SK-N-SH treated with all-trans-retinoic acid at 6 μM for 48 hours (cell line): ENCODE measurements at regions not wholly inside any gene's neighbourhood (a gene's known extent, or its start where the extent isn't known, plus 50 kb on each side); places are given as distances from the start of the nearest gene placed in this dataset.
"Not testable (repeated sequence)": the region's sequence is repeated elsewhere in the genome, so short reads cannot be mapped to it uniquely, and the experiment has no call there.

ENCODE experiments used
- ATAC-seq: fragments of 200-7000 bp; cut with Tn5 transposase; 3 replicates; pipeline ENCODE4 v1.9.1; 2020; ENCODE audit warnings: mild to moderate bottlenecking, moderate library complexity
- ARNTL ChIP-seq: fragments of 450-650 bp; formaldehyde crosslinking; IDR thresholded peaks from 2 replicates; pipeline ENCODE4 v1.5.0; 2020; ENCODE audit warnings: low read depth, mild to moderate bottlenecking, moderate library complexity, borderline replicate concordance
- BACH2 ChIP-seq: fragments of 250-450 bp; sonication (Bioruptor Pico); IDR thresholded peaks from 2 replicates; pipeline ENCODE4 v1.9.0; 2021; ENCODE audit warnings: mild to moderate bottlenecking, borderline replicate concordance
- CREB5 ChIP-seq: fragments of 250-450 bp; sonication (Bioruptor Pico); IDR thresholded peaks from 2 replicates; pipeline ENCODE4 v1.5.1; 2020; ENCODE audit warnings: low read depth, mild to moderate bottlenecking, moderate library complexity
- CSDC2 ChIP-seq: fragments of 250-450 bp; sonication (Bioruptor Pico); IDR thresholded peaks from 2 replicates; pipeline ENCODE4 v1.5.0; 2020; ENCODE audit warnings: mild to moderate bottlenecking, moderate library complexity
- ESRRG ChIP-seq: fragments of 250-450 bp; sonication (Bioruptor Pico); IDR thresholded peaks from 2 replicates; pipeline ENCODE4 v1.6.1; 2021; ENCODE audit warnings: mild to moderate bottlenecking
- GLIS3 ChIP-seq: fragments of 250-450 bp; sonication (Bioruptor Pico); IDR thresholded peaks from 2 replicates; pipeline ENCODE4 v1.5.0; 2020; ENCODE audit warnings: mild to moderate bottlenecking, moderate library complexity
- ISL1 ChIP-seq: fragments of 250-450 bp; sonication (Bioruptor Pico); IDR thresholded peaks from 2 replicates; pipeline ENCODE4 v2.1.2; 2022; ENCODE audit warnings: mild to moderate bottlenecking, moderate library complexity
- PATZ1 ChIP-seq: fragments of 250-450 bp; sonication (Bioruptor Pico); IDR thresholded peaks from 2 replicates; pipeline ENCODE4 v1.8.0; 2020; ENCODE audit warnings: mild to moderate bottlenecking, moderate library complexity, borderline replicate concordance
- PPARA ChIP-seq: fragments of 250-450 bp; sonication (Bioruptor Pico); IDR thresholded peaks from 2 replicates; pipeline ENCODE4 v1.5.0; 2020; ENCODE audit warnings: mild to moderate bottlenecking, borderline replicate concordance
- RARB ChIP-seq: fragments of 250-450 bp; sonication (Bioruptor Pico); IDR thresholded peaks from 2 replicates; pipeline ENCODE4 v1.8.0; 2021; ENCODE audit warnings: mild to moderate bottlenecking, moderate library complexity
- SNAI2 ChIP-seq: fragments of 250-450 bp; sonication (Bioruptor Pico); IDR thresholded peaks from 2 replicates; pipeline ENCODE4 v1.5.0; 2020; ENCODE audit warnings: mild to moderate bottlenecking, moderate library complexity
- TCF4 ChIP-seq: fragments of 250-450 bp; sonication (Bioruptor Pico); IDR thresholded peaks from 2 replicates; pipeline ENCODE4 v1.8.0; 2021; ENCODE audit warnings: mild to moderate bottlenecking, moderate library complexity, borderline replicate concordance
- TOX ChIP-seq: fragments of 250-450 bp; sonication (Bioruptor Pico); IDR thresholded peaks from 2 replicates; pipeline ENCODE4 v1.8.0; 2021; ENCODE audit warnings: mild to moderate bottlenecking, moderate library complexity, borderline replicate concordance
- TSHZ2 ChIP-seq: fragments of 250-450 bp; sonication (Bioruptor Pico); IDR thresholded peaks from 2 replicates; pipeline ENCODE4 v1.5.0; 2020; ENCODE audit warnings: mild to moderate bottlenecking, moderate library complexity
- ZC3H10 ChIP-seq: fragments of 250-450 bp; sonication (Bioruptor Pico); IDR thresholded peaks from 2 replicates; pipeline ENCODE4 v1.5.1; 2021; ENCODE audit warnings: mild to moderate bottlenecking, moderate library complexity
- ZFP3 ChIP-seq: fragments of 250-450 bp; sonication (Bioruptor Pico); IDR thresholded peaks from 2 replicates; pipeline ENCODE4 v1.5.0; 2020; ENCODE audit warnings: mild to moderate bottlenecking, moderate library complexity
- ZFP30 ChIP-seq: fragments of 450-650 bp; formaldehyde crosslinking; IDR thresholded peaks from 2 replicates; pipeline ENCODE4 v1.5.0; 2022; ENCODE audit warnings: mild to moderate bottlenecking, moderate library complexity
- ZNF565 ChIP-seq: fragments of 450-650 bp; formaldehyde crosslinking; conservative IDR thresholded peaks from 2 replicates; pipeline ENCODE4 v1.5.0; 2020; ENCODE audit warnings: low read depth, mild to moderate bottlenecking, moderate library complexity
- ZNF70 ChIP-seq: fragments of 450-650 bp; formaldehyde crosslinking; IDR thresholded peaks from 2 replicates; pipeline ENCODE4 v1.5.0; 2020; ENCODE audit warnings: mild to moderate bottlenecking, moderate library complexity
- ZNF8 ChIP-seq: fragments of 450-650 bp; formaldehyde crosslinking; IDR thresholded peaks from 2 replicates; pipeline ENCODE4 v1.5.0; 2020; ENCODE audit warnings: mild to moderate bottlenecking, moderate library complexity

- TF ChIP-seq SNAI2 (no peak), ZFP3 (CRISPR knock-in tag) (no peak)
- ATAC-seq: no peak
Measured at GRCh38 chr16:60989592-60989991, 1046.6 kb downstream of the CDH8 start.

- ATAC-seq: no peak
- TF ChIP-seq ARNTL (CRISPR knock-in tag): no peak
- TF ChIP-seq RARB (CRISPR knock-in tag): no peak
- no peak for TF ChIP-seq BACH2 (CRISPR knock-in tag)
- TF ChIP-seq ZNF565 (CRISPR knock-in tag): no peak
- no peak for TF ChIP-seq CSDC2 (CRISPR knock-in tag)
- no peak for TF ChIP-seq GLIS3 (CRISPR knock-in tag)
Measured at GRCh38 chr16:60979119-60979518, 1057.1 kb downstream of the CDH8 start.

GRCh38 chr16:60949800-60950199 lies 1086.4 kb downstream of the CDH8 start:
- TF ChIP-seq PPARA (no peak), ZFP3 (CRISPR knock-in tag) (no peak), CREB5 (no peak), TCF4 (CRISPR knock-in tag) (no peak), ISL1 (CRISPR knock-in tag) (no peak)
- no peak for ATAC-seq

- no peak for ATAC-seq
- TF ChIP-seq ARNTL (CRISPR knock-in tag): no peak
- no peak for TF ChIP-seq ZNF70
- TF ChIP-seq BACH2 (CRISPR knock-in tag): no peak
- TF ChIP-seq PPARA: no peak
- TF ChIP-seq ZNF565 (CRISPR knock-in tag): no peak
- no peak for TF ChIP-seq RARB (CRISPR knock-in tag)
- no peak for TF ChIP-seq GLIS3 (CRISPR knock-in tag)
- TF ChIP-seq TOX (CRISPR knock-in tag): no peak
- TF ChIP-seq ZC3H10 (CRISPR knock-in tag): no peak
- TF ChIP-seq TCF4 (CRISPR knock-in tag): no peak
Measured at GRCh38 chr16:60945225-60945624, 1091.0 kb downstream of the CDH8 start.

GRCh38 chr16:60936189-60936588 lies 1100.0 kb downstream of the CDH8 start:
- ATAC-seq: not testable (repeated sequence)

GRCh38 chr16:60932600-60932999 lies 1103.6 kb downstream of the CDH8 start:
- no peak for ATAC-seq
- no peak for TF ChIP-seq RARB (CRISPR knock-in tag)
- TF ChIP-seq CSDC2 (CRISPR knock-in tag): no peak
- no peak for TF ChIP-seq ZNF565 (CRISPR knock-in tag)
- no peak for TF ChIP-seq ZFP3 (CRISPR knock-in tag)
- no peak for TF ChIP-seq ZC3H10 (CRISPR knock-in tag)
- TF ChIP-seq TSHZ2 (CRISPR knock-in tag): no peak
- no peak for TF ChIP-seq ISL1 (CRISPR knock-in tag)
- TF ChIP-seq ZFP30 (CRISPR knock-in tag): no peak
- no peak for TF ChIP-seq ESRRG
- no peak for TF ChIP-seq ZNF8 (CRISPR knock-in tag)
- no peak for TF ChIP-seq ZNF70
- no peak for TF ChIP-seq ARNTL (CRISPR knock-in tag)
- no peak for TF ChIP-seq TCF4 (CRISPR knock-in tag)
- no peak for TF ChIP-seq PATZ1 (CRISPR knock-in tag)
- TF ChIP-seq GLIS3 (CRISPR knock-in tag): no peak
- TF ChIP-seq PPARA: no peak
- TF ChIP-seq BACH2 (CRISPR knock-in tag): no peak
- no peak for TF ChIP-seq SNAI2
